Fibroblast of the conjunctiva (primary cell): ENCODE measurements at regions not wholly inside any gene's neighbourhood (a gene's known extent, or its start where the extent isn't known, plus 50 kb on each side); places are given as distances from the start of the nearest gene placed in this dataset.

Experiments
- DNase-seq: peaks from one replicate; pipeline ENCODE4 v3.0.0-alpha.2; 2010; ENCODE audit warnings: low read depth

- no peak for DNase-seq
Observed at GRCh38 chr21:38929652-38930051, 123.9 kb downstream of the ETS2 start.

GRCh38 chr21:38929142-38929541 lies 123.4 kb downstream of the ETS2 start:
- DNase-seq: no peak

GRCh38 chr21:38927776-38928175 lies 122.0 kb downstream of the ETS2 start:
- no peak for DNase-seq

DNA sequence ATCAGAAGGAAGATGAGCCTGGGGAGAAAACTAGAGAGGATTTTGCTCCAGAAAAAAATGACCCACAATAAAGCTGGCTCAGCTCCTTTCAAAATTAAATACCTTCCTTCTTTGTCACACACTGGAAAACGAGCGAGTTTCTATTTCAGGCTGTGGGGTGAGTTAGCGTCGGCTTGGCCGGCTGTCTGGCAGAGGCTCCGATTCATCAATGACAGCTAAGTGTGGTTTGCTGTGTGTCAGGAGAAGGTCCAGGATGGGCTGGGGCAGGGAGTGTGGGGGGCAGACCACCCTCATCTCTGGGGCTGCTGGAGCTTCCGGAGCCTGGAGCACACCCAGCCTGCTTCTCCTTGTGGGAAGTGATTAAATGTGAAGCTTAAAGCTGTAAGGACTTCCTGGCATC lies 120.2 kb downstream of the ETS2 start:
- peak; percentile 76 for DNase-seq

DNA sequence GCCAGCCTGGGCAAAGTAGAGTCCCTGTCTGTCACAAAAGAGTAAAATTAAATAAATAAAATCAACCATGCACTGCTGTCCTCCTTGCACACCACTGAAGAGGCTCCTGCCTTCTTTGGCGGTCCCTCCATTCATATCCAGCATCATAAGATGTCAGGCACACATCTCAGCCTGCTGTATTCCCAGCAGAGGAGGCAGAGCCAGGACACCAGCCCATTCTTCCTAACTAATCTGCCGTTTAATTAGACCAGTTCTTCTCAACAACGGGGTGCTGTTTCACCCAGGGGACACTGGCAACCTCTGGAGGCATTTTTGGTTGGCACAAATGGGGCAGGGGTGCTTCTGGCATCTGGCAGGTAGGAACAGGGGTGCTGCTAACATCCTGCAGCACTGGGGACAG lies 119.7 kb downstream of the ETS2 start:
- DNase-seq: no peak

- DNase-seq: no peak
Observed at GRCh38 chr21:38924954-38925353, 119.2 kb downstream of the ETS2 start.

GRCh38 chr21:38923429-38923828 lies 117.7 kb downstream of the ETS2 start:
- no peak for DNase-seq

- DNase-seq: no peak
Observed at GRCh38 chr21:38922474-38923235, 116.9 kb downstream of the ETS2 start.

DNA sequence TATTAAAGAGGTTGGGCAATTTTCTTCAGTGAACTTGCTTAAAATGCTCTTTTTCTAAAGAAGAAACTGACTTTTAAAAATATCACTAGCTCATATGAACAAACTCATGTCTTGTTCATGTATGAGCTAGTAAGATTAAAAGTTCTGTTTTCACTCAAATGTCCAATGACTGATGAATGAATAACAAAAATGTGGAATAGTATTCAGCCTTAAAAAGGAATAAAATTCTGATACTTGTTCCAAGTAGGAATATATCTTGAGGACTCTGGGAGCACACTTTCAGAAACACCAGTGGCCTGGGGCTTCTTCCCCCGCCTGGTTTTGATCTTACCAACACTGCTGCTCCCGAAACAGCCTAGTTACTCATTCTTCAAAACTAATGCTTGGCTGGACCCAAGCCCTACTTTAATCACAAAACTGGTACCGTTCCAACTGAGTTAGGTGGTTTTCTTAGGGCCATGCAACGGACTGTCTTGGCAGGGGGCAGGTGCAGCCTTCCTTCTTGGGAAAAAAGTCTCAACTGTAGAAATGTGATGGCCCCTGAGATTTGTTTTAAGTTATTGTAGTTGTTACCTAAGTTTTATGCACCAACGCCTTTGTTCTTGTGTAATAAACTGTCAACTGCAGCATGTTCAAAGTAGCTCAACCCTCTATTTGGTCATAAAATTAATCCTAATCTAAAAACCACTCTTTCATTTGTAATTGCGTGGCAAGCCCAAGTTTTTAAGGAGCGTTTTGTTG lies 116.0 kb downstream of the ETS2 start:
- DNase-seq: no peak

DNA sequence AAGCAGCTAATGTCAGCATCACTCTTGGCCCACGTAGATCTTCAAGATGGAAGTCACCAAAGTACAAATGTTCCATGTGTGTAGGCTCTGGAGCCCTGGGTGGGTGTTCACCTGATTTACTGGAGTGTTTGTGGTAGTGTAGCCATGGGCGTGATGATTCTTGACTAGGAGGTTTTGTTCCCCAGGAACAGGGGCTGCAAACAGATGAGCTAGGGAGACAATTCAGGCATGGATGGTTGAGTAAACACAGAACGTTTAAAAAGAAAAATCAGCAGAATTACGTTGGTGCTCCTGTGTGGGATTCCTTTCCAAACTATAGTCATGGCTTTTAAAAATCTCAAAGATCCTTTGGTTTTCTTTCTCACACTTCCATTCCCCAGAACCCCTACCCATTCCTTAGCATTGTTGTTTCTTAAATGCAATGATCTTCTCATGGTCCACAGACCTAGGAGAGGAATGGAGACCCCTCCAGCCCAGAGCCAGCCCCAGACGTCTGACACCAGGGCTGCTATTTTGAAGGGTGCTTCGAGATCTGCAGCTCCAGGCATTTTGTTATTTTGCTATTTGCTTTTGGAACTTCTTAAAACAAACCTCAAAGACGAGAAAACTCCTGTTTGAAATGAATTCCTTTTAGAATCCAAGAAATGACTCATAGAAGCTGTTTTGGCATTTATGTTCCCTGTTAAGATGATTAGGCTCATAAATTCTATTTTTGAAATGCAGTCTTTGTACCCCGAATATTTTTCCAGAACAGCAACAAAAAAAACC lies 115.1 kb downstream of the ETS2 start:
- no peak for DNase-seq

DNA sequence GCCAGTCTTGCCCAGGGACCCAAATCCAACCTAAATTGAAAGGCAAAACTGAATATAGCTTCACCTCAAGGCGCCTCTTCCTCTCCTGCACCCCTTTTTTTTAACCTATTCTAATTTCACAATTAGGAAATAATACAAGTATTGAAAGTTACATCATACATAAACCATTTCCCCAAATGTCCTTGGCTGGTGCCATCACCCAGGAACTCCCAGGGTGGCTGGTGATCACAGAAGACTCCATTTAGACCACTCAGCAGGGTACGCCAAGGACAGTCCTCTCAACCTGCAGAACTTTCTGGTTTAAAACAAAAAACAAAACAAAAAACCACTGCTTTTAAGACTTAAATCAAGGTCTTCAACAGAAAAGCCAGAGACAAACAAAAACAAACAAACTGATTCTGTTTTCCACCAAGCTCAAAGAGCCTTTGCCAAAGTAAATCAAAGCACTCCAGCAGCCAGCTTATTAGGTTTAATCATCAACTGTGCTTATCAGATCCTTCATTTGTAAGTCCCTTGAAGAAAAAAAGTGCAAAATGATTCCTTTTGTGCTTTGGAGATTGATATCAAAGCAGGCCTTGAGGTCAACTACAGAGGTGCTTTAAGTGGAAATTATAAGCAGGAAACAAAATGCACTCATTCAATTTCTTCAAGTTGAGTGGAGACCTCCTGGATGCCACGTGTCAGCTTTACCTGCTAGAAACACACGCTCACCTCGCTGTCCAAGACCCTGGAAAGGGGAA lies 113.0 kb downstream of the ETS2 start:
- DNase-seq: no peak

GRCh38 chr21:38917043-38917774 lies 111.5 kb downstream of the ETS2 start:
- no peak for DNase-seq

GRCh38 chr21:38916214-38916964 lies 110.7 kb downstream of the ETS2 start:
- no peak for DNase-seq

- DNase-seq: no peak
Observed at GRCh38 chr21:38915546-38915945, 109.8 kb downstream of the ETS2 start.

GRCh38 chr21:38914528-38915293 lies 109.0 kb downstream of the ETS2 start:
- DNase-seq: no peak

- no peak for DNase-seq
Observed at GRCh38 chr21:38913893-38914527, 108.3 kb downstream of the ETS2 start.

DNA sequence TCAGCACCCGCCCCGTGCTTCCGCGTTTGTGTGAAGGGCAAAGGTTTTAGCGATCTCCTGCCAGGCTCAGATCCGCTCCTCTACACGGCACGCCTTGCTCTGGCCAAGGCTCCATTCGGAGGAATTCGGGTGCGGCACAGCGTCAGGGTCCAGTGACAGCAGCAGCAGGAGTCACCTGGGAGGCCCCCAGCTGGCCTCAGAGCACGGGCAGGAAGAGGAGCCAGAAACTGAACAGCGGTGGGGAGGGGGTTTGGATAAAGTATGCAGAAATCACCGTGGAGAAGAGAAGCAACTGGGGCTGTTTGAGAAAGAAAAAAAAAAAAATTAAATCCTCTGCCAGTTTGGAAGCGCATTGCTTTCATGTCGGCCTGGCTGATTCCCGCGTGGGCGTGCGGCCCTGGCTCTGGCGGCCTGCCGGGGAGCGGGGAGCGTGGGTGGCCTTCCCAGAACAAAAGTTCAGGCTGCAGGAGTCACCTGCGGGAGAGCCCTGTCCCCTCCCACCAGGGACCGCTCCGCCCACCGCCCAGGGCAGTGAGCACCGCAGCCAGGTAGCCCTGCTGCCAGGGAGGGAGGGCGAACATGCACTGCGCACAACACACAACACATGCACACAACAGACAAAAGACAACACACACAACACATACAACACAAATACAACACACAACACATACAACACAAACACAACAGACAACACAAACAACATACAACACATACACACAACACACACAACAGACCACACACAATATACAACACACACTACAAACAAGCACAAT lies 107.6 kb downstream of the ETS2 start:
- DNase-seq: no peak

- no peak for DNase-seq
Observed at GRCh38 chr21:38912789-38913119, 107.0 kb downstream of the ETS2 start.

DNA sequence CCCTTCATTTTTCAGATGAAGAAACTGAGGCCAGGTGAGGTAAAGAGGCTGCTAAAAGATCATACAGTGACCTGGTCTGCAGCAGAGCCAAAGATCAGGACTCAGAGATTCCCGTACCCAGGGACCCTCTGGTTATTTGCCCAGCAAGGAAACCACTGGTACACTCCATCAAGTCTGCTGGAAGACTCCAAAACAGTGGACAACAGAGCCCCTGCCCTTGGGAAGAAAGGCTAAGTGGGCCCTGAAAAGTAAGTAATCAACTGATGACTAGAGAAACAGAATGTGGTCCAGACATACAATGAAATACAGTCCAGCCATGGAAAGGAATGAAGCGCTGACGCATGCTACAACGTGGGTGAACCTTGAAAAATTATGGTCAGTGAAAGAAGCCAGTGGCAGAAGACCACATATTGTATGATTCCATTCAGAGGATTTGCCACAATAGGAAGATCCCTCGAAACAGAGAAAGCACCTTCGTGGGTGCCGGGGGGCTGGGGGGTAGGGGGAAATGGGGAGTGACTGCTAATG lies 106.4 kb downstream of the ETS2 start:
- DNase-seq: no peak
